ENCODE measurements at regions not wholly inside any gene's neighbourhood (a gene's known extent, or its start where the extent isn't known, plus 50 kb on each side); places are given as distances from the start of the nearest gene placed in this dataset.

GRCh38 chrX:53795576-53795975 lies 109.1 kb upstream of the HUWE1 start:
- TF ChIP-seq EP300 (IDR thresholded peaks at IDR 0.05), result no peak
- no peak for TF ChIP-seq CTCF (IDR thresholded peaks at IDR 0.05)

Measured in gastroesophageal sphincter (tissue), 3 donors.